IMR-90 (cell line): ENCODE measurements at regions not wholly inside any gene's neighbourhood (a gene's known extent, or its start where the extent isn't known, plus 50 kb on each side); places are given as distances from the start of the nearest gene placed in this dataset.

Experiments
- ATAC-seq: fragments of 200-7000 bp; cut with Tn5 transposase; 2 replicates; pipeline ENCODE4 v1.9.1; 2020; ENCODE audit warnings: low read depth, mild to moderate bottlenecking, moderate library complexity
- BruUV-seq: library from RNA; stranded (reverse); fragments of 400-500 nt; replicated peaks from 2 replicates; lab custom pipeline; 2021; lab: Mats Ljungman, UMichigan
- CTCF ChIA-PET: fragments of 300-600 bp; formaldehyde crosslinking; extraction: SDS; loops from one replicate; lab custom pipeline; 2021; ENCODE audit warnings: antibody characterized with exemption; lab: Yijun Ruan, JAX
- POLR2A ChIA-PET: fragments of 300-600 bp; sonication (Branson Sonifier 250); formaldehyde crosslinking; loops from one replicate; lab custom pipeline; 2022; ENCODE audit warnings: antibody characterized with exemption; ENCODE audit not compliant: unreplicated experiment; lab: Charles Lee
- DNase-seq: peaks from one replicate; pipeline ENCODE4 v3.0.0; 2013
- H2AFZ ChIP-seq: replicated peaks from 2 replicates; pipeline ENCODE3; 2013; ENCODE audit warnings: low read length, mild to moderate bottlenecking; ENCODE audit not compliant: poor library complexity
- H2AK5ac ChIP-seq: 2 replicates; pipeline ENCODE4 v1.6.1; 2013; ENCODE audit warnings: low read depth, low read length, inconsistent platforms
- H2AK9ac ChIP-seq: replicated peaks from 2 replicates; pipeline ENCODE3; 2013; ENCODE audit warnings: mild to moderate bottlenecking, low read depth, low read length, moderate library complexity; ENCODE audit not compliant: poor library complexity
- H2BK120ac ChIP-seq: 2 replicates; pipeline ENCODE4 v1.6.1; 2013; ENCODE audit warnings: low read depth, low read length, inconsistent platforms
- H2BK15ac ChIP-seq: 3 replicates; pipeline ENCODE4 v1.6.1; 2013; ENCODE audit warnings: low read depth, low read length, inconsistent platforms
- H2BK20ac ChIP-seq: 2 replicates; pipeline ENCODE4 v1.6.1; 2013; ENCODE audit warnings: low read depth, mild to moderate bottlenecking, inconsistent platforms, low read length, moderate library complexity
- H2BK5ac ChIP-seq: 2 replicates; pipeline ENCODE4 v1.6.1; 2013; ENCODE audit warnings: mild to moderate bottlenecking, low read depth, low read length, inconsistent platforms; ENCODE audit not compliant: poor library complexity, severe bottlenecking
- H3K14ac ChIP-seq: replicated peaks from 2 replicates; pipeline ENCODE4 v1.6.1; 2013; ENCODE audit warnings: low read depth, low read length, inconsistent platforms
- H3K18ac ChIP-seq: 2 replicates; pipeline ENCODE4 v1.6.1; 2013; ENCODE audit warnings: low read depth, low read length, control low read depth
- H3K23ac ChIP-seq: 2 replicates; pipeline ENCODE4 v1.6.1; 2013; ENCODE audit warnings: low read depth, low read length, inconsistent platforms
- H3K27ac ChIP-seq: 2 replicates; pipeline ENCODE4 v1.5.1; 2013; ENCODE audit warnings: mild to moderate bottlenecking, control low read depth, low read length; ENCODE audit not compliant: insufficient read depth
- H3K27me3 ChIP-seq: 2 replicates; pipeline ENCODE4 v1.6.1; 2013; ENCODE audit warnings: low read length; ENCODE audit not compliant: control insufficient read depth, insufficient read depth
- H3K36me3 ChIP-seq: 2 replicates; pipeline ENCODE4 v1.6.1; 2013; ENCODE audit warnings: low read length, mixed read lengths; ENCODE audit not compliant: control insufficient read depth, insufficient read depth
- H3K4ac ChIP-seq: 2 replicates; pipeline ENCODE4 v1.6.1; 2013; ENCODE audit warnings: low read depth, low read length, inconsistent platforms
- H3K4me1 ChIP-seq: 2 replicates; pipeline ENCODE4 v1.6.1; 2013; ENCODE audit warnings: low read length, mixed read lengths; ENCODE audit not compliant: control insufficient read depth, insufficient read depth
- H3K4me2 ChIP-seq: 2 replicates; pipeline ENCODE4 v1.6.1; 2013; ENCODE audit warnings: low read depth, mild to moderate bottlenecking, control low read depth, low read length, moderate library complexity
- H3K4me3 ChIP-seq: 2 replicates; pipeline ENCODE4 v1.5.1; 2013; ENCODE audit warnings: low read depth, mild to moderate bottlenecking, control low read depth, low read length, moderate library complexity; ENCODE audit not compliant: insufficient read depth
- H3K56ac ChIP-seq: 2 replicates; pipeline ENCODE4 v1.6.1; 2013; ENCODE audit warnings: low read length, inconsistent platforms; ENCODE audit not compliant: insufficient read depth; ENCODE audit errors: extremely low read depth
- H3K79me1 ChIP-seq, 2 experiments: 2 replicates each; pipeline ENCODE4 v1.6.1; 2013; ENCODE audit warnings: low read length in 2 of 2, inconsistent platforms in 1 of 2, low read depth in 1 of 2
- H3K9ac ChIP-seq: 2 replicates; pipeline ENCODE4 v1.6.1; 2013; ENCODE audit warnings: low read depth, low read length, control low read depth
- H3K9me1 ChIP-seq: 2 replicates; pipeline ENCODE4 v1.6.1; 2013; ENCODE audit warnings: low read length, inconsistent platforms; ENCODE audit not compliant: insufficient read depth
- H3K9me3 ChIP-seq: 2 replicates; pipeline ENCODE4 v1.6.1; 2013; ENCODE audit warnings: low read length; ENCODE audit not compliant: control insufficient read depth, insufficient read depth
- H4K20me1 ChIP-seq: 2 replicates; pipeline ENCODE4 v1.6.1; 2013; ENCODE audit warnings: low read length, inconsistent platforms; ENCODE audit not compliant: insufficient read depth
- H4K5ac ChIP-seq: 2 replicates; pipeline ENCODE4 v1.6.1; 2013; ENCODE audit warnings: mild to moderate bottlenecking, low read depth, low read length, control low read depth
- H4K8ac ChIP-seq, 2 experiments: 2 replicates each; pipeline ENCODE4 v1.6.1; 2013; ENCODE audit warnings: low read depth in 2 of 2, low read length in 2 of 2, control low read depth in 1 of 2, inconsistent platforms in 1 of 2
- H4K91ac ChIP-seq: 2 replicates; pipeline ENCODE4 v1.6.1; 2013; ENCODE audit warnings: low read depth, low read length, inconsistent platforms; ENCODE audit not compliant: insufficient read depth
- BHLHE40 ChIP-seq: fragments of 150-350 bp; IDR thresholded peaks from 2 replicates; pipeline ENCODE4 v1.6.1; 2016; ENCODE audit warnings: mild to moderate bottlenecking, low read depth, low read length
- CHD1 ChIP-seq: IDR thresholded peaks from 2 replicates; pipeline ENCODE4 v1.6.1; 2012; ENCODE audit warnings: low read depth, low read length, improper control_type of control experiment
- CTCF ChIP-seq: conservative IDR thresholded peaks from 2 replicates; pipeline ENCODE4 v1.5.1; 2012; ENCODE audit warnings: mild to moderate bottlenecking, low read depth, low read length, improper control_type of control experiment
- ELK1 ChIP-seq: fragments of 150-350 bp; IDR thresholded peaks from 2 replicates; pipeline ENCODE4 v1.6.1; 2016; ENCODE audit warnings: low read depth, mild to moderate bottlenecking, low read length, moderate library complexity, borderline replicate concordance
- FOS ChIP-seq: fragments of 150-350 bp; IDR thresholded peaks from 2 replicates; pipeline ENCODE4 v1.6.1; 2016; ENCODE audit warnings: low read depth, low read length
- MAFK ChIP-seq: IDR thresholded peaks from 2 replicates; pipeline ENCODE4 v1.6.1; 2012; ENCODE audit warnings: low read depth, low read length, improper control_type of control experiment
- MXI1 ChIP-seq: IDR thresholded peaks from 2 replicates; pipeline ENCODE4 v1.6.1; 2012; ENCODE audit warnings: low read depth, mild to moderate bottlenecking, low read length, moderate library complexity, borderline replicate concordance
- NFE2L2 ChIP-seq: fragments of 150-350 bp; IDR thresholded peaks from 2 replicates; pipeline ENCODE4 v1.6.1; 2016; ENCODE audit warnings: low read depth, mild to moderate bottlenecking, low read length
- POLR2A ChIP-seq: IDR thresholded peaks from 2 replicates; pipeline ENCODE4 v1.6.1; 2012; ENCODE audit warnings: mild to moderate bottlenecking, low read depth, low read length
- RAD21 ChIP-seq: IDR thresholded peaks from 2 replicates; pipeline ENCODE4 v1.6.1; 2012; ENCODE audit warnings: low read length, improper control_type of control experiment
- RCOR1 ChIP-seq: IDR thresholded peaks from 2 replicates; pipeline ENCODE4 v1.6.1; 2012; ENCODE audit warnings: mild to moderate bottlenecking, low read length, improper control_type of control experiment; ENCODE audit not compliant: insufficient replicate concordance
- SMC3 ChIP-seq: fragments of 150-350 bp; IDR thresholded peaks from 2 replicates; pipeline ENCODE4 v1.6.1; 2016; ENCODE audit warnings: low read depth, mild to moderate bottlenecking, antibody characterized with exemption, low read length, moderate library complexity
- WGBS, 2 experiments: methylation state at CpG; one replicate each; pipeline versions ENCODE4 v1.1.5 to v1.1.7; 2013; ENCODE audit warnings: missing lambda C conversion rate in 2 of 2; ENCODE audit not compliant: insufficient read length in 1 of 2; ENCODE audit errors: extremely low coverage in 2 of 2; 5-methylcytosine and 5-hydroxymethylcytosine counted together
- dilution Hi-C: fragments of 300-500 bp; cut with HindIII; formaldehyde crosslinking; loops from one replicate; pipeline ENCODE4 v1.14.3; 2018; ENCODE audit warnings: low sequenced_read_pairs; ENCODE audit not compliant: unreplicated experiment
- in situ Hi-C: fragments of 300-500 bp; cut with MboI; formaldehyde crosslinking; loops from 3 replicates; pipeline ENCODE4 v1.14.3; 2019; ENCODE audit warnings: low sequenced_read_pairs, inconsistent platforms, mixed read lengths
- intact Hi-C: fragments of 100-400 bp; cut with micrococcal nuclease; formaldehyde crosslinking; loops from 2 replicates; pipeline ENCODE4 v1.10.0; 2022

- Histone ChIP-seq H2BK120ac (no peak overlapping the region), H3K23ac (no peak overlapping the region), H4K8ac (no peak overlapping the region), H4K5ac (no peak overlapping the region), H3K14ac (no peak overlapping the region), H3K4me3 (no peak overlapping the region), H3K9me3 (no peaks in the 10 kb centered on the region), H3K9me1 (no peaks in the 10 kb centered on the region), H3K18ac (no peak overlapping the region), H4K20me1 (no peaks in the 10 kb centered on the region), H3K79me1 (no peaks in the 10 kb centered on the region), H3K9ac (no peak overlapping the region), H3K36me3 (no peaks in the 10 kb centered on the region), H2BK20ac (no peak overlapping the region), H3K56ac (no peak overlapping the region), H4K91ac (no peak overlapping the region), H2AK9ac (no peak overlapping the region), H3K4ac (no peak overlapping the region), H2BK5ac (no peak overlapping the region), H2AFZ (no peak overlapping the region), H2AK5ac (no peak overlapping the region), H2BK15ac (no peak overlapping the region), H3K4me2 (no peak overlapping the region), H3K27me3 (no peaks in the 10 kb centered on the region), H3K27ac (no peak overlapping the region), H3K4me1 (no peaks in the 10 kb centered on the region)
- no TSS peak for BruUV-seq
- ChIA-PET POLR2A (no interaction called here), CTCF (interaction anchor here (0.7 to 1.0 kb wide), 3 partner anchors 71 to 348 kb away, joined by 3 read pairs; no protein-coding TSS in a partner anchor)
- no CpG with 5 or more reads among the region's 2 CpGs for WGBS, 2 experiments
- ATAC-seq = no peak
- dilution Hi-C loops (no loop called here), intact Hi-C loops (no loop called here), in situ Hi-C loops (no loop called here)
- no peak for DNase-seq
- TF ChIP-seq ELK1 = no peak
- TF ChIP-seq RCOR1 = no peak
- TF ChIP-seq SMC3 = no peak
- no peak for TF ChIP-seq RAD21
- TF ChIP-seq MXI1 = no peak
- TF ChIP-seq BHLHE40 = no peak
- TF ChIP-seq FOS = no peak
- TF ChIP-seq NFE2L2 = no peak
- no peak for TF ChIP-seq POLR2A
- TF ChIP-seq MAFK = no peak
- no peak for TF ChIP-seq CTCF
- TF ChIP-seq CHD1 = no peak
Measured at GRCh38 chr4:123469696-123470095, 73.1 kb downstream of the SPRY1 start.
